H9 (cell line): ENCODE measurements at regions not wholly inside any gene's neighbourhood (a gene's known extent, or its start where the extent isn't known, plus 50 kb on each side); places are given as distances from the start of the nearest gene placed in this dataset.
"Not testable (repeated sequence)": the region's sequence is repeated elsewhere in the genome, so short reads cannot be mapped to it uniquely, and the experiment has no call there.

Source experiments
- DNase-seq: peaks from one replicate; pipeline ENCODE4 v3.0.0-alpha.2; 2017
- H2AFZ ChIP-seq: one replicate; pipeline ENCODE4 v1.6.1; 2013; ENCODE audit warnings: mild to moderate bottlenecking, low read length, control low read depth, moderate library complexity
- H2AK5ac ChIP-seq: 2 replicates; pipeline ENCODE4 v1.6.1; 2013; ENCODE audit warnings: low read length, control low read depth, mixed read lengths; ENCODE audit not compliant: insufficient read length
- H2BK120ac ChIP-seq: one replicate; pipeline ENCODE4 v1.6.1; 2013; ENCODE audit warnings: low read depth, mild to moderate bottlenecking, low read length, control low read depth, inconsistent platforms; ENCODE audit not compliant: poor library complexity, severe bottlenecking
- H2BK12ac ChIP-seq: 2 replicates; pipeline ENCODE4 v1.6.1; 2013; ENCODE audit warnings: low read length, control low read depth, mixed read lengths, low read depth; ENCODE audit not compliant: insufficient read length
- H2BK15ac ChIP-seq: 2 replicates; pipeline ENCODE4 v1.6.1; 2013; ENCODE audit warnings: low read depth, low read length, control low read depth
- H2BK20ac ChIP-seq: one replicate; pipeline ENCODE4 v1.6.1; 2013; ENCODE audit warnings: low read depth, mild to moderate bottlenecking, low read length, control low read depth, inconsistent platforms; ENCODE audit not compliant: poor library complexity, severe bottlenecking
- H2BK5ac ChIP-seq: 2 replicates; pipeline ENCODE4 v1.6.1; 2013; ENCODE audit warnings: low read length, control low read depth, mixed read lengths; ENCODE audit not compliant: insufficient read length
- H3K14ac ChIP-seq: 2 replicates; pipeline ENCODE4 v1.6.1; 2013; ENCODE audit warnings: low read length, control low read depth; ENCODE audit not compliant: insufficient read depth
- H3K18ac ChIP-seq: 2 replicates; pipeline ENCODE4 v1.6.1; 2013; ENCODE audit warnings: low read depth, mild to moderate bottlenecking, mixed read lengths, low read length, control low read depth; ENCODE audit not compliant: insufficient read length
- H3K23ac ChIP-seq: 2 replicates; pipeline ENCODE4 v1.6.1; 2013; ENCODE audit warnings: low read length, control low read depth, mixed read lengths, low read depth; ENCODE audit not compliant: insufficient read length
- H3K23me2 ChIP-seq: 2 replicates; pipeline ENCODE4 v1.6.1; 2013; ENCODE audit warnings: low read depth, mild to moderate bottlenecking, mixed read lengths, low read length, control low read depth; ENCODE audit not compliant: insufficient read length, poor library complexity, severe bottlenecking
- H3K27ac ChIP-seq: 2 replicates; pipeline ENCODE4 v1.5.1; 2013; ENCODE audit warnings: low read length, control low read depth, mixed read lengths, low read depth; ENCODE audit not compliant: insufficient read length
- H3K27me3 ChIP-seq: 2 replicates; pipeline ENCODE4 v1.6.1; 2013; ENCODE audit warnings: low read length, control low read depth, inconsistent platforms; ENCODE audit not compliant: insufficient read depth
- H3K4ac ChIP-seq: 2 replicates; pipeline ENCODE4 v1.6.1; 2013; ENCODE audit warnings: low read depth, mild to moderate bottlenecking, control low read depth, inconsistent platforms, low read length, moderate library complexity
- H3K4me1 ChIP-seq: 2 replicates; pipeline ENCODE4 v1.6.1; 2013; ENCODE audit warnings: low read length, control low read depth, inconsistent platforms; ENCODE audit not compliant: insufficient read depth
- H3K4me2 ChIP-seq: 2 replicates; pipeline ENCODE4 v1.6.1; 2013; ENCODE audit warnings: low read length, control low read depth, mixed read lengths; ENCODE audit not compliant: insufficient read length, insufficient read depth
- H3K56ac ChIP-seq: 2 replicates; pipeline ENCODE4 v1.6.1; 2013; ENCODE audit warnings: low read depth, mild to moderate bottlenecking, mixed read lengths, low read length, control low read depth; ENCODE audit not compliant: insufficient read length
- H3K79me1 ChIP-seq: 2 replicates; pipeline ENCODE4 v1.6.1; 2013; ENCODE audit warnings: low read depth, mild to moderate bottlenecking, moderate library complexity, low read length, control low read depth, inconsistent platforms; ENCODE audit not compliant: insufficient read depth, poor library complexity, severe bottlenecking
- H3K79me2 ChIP-seq: 2 replicates; pipeline ENCODE4 v1.6.1; 2013; ENCODE audit warnings: low read length, control low read depth, inconsistent platforms; ENCODE audit not compliant: insufficient read depth
- H3K9ac ChIP-seq: 2 replicates; pipeline ENCODE4 v1.6.1; 2013; ENCODE audit warnings: low read length, control low read depth, mixed read lengths; ENCODE audit not compliant: insufficient read length; ENCODE audit errors: extremely low read depth
- H3K9me3 ChIP-seq: one replicate; pipeline ENCODE4 v1.6.1; 2013; ENCODE audit warnings: low read depth, low read length, inconsistent platforms; ENCODE audit not compliant: control insufficient read depth
- H3T11ph ChIP-seq: one replicate; pipeline ENCODE4 v1.6.1; 2013; ENCODE audit warnings: mild to moderate bottlenecking, low read length, control low read depth, inconsistent platforms
- H4K20me1 ChIP-seq: one replicate; pipeline ENCODE4 v1.6.1; 2013; ENCODE audit not compliant: control insufficient read depth, insufficient read length, insufficient read depth
- H4K5ac ChIP-seq: 2 replicates; pipeline ENCODE4 v1.6.1; 2013; ENCODE audit warnings: low read depth, mild to moderate bottlenecking, mixed read lengths, low read length, control low read depth; ENCODE audit not compliant: insufficient read length
- H4K8ac ChIP-seq: replicated peaks from 2 replicates; pipeline ENCODE4 v1.6.1; 2013; ENCODE audit warnings: low read length, control low read depth, mixed read lengths, low read depth; ENCODE audit not compliant: insufficient read length
- H4K91ac ChIP-seq: 2 replicates; pipeline ENCODE4 v1.6.1; 2013; ENCODE audit warnings: low read depth, mild to moderate bottlenecking, moderate library complexity, mixed read lengths, low read length, control low read depth; ENCODE audit not compliant: insufficient read length
- H3K27ac Mint-ChIP-seq, 3 experiments: 2 replicates in 2 of 3; 3 replicates in 1 of 3; pipeline ENCODE4 v1.8.0; 2020 to 2021; ENCODE audit warnings: mixed read lengths in 3 of 3, mild to moderate bottlenecking in 1 of 3, moderate library complexity in 1 of 3
- H3K27me3 Mint-ChIP-seq: 2 replicates; pipeline ENCODE4 v1.8.0; 2021; ENCODE audit warnings: low read depth, mild to moderate bottlenecking, moderate library complexity, mixed read lengths
- H3K36me3 Mint-ChIP-seq, 3 experiments: 2 replicates in 2 of 3; 3 replicates in 1 of 3; pipeline ENCODE4 v1.8.0; 2020 to 2021; ENCODE audit warnings: low read depth in 3 of 3, mixed read lengths in 3 of 3; ENCODE audit not compliant: insufficient read depth in 1 of 3
- H3K4me1 Mint-ChIP-seq, 2 experiments: 2 replicates each; pipeline ENCODE4 v1.8.0; 2020; ENCODE audit warnings: mixed read lengths in 2 of 2
- H3K4me3 Mint-ChIP-seq, 2 experiments: 2 replicates in 1 of 2; 3 replicates in 1 of 2; pipeline ENCODE4 v1.8.0; 2020 to 2021; ENCODE audit warnings: mild to moderate bottlenecking in 2 of 2, mixed read lengths in 2 of 2, moderate library complexity in 1 of 2
- H3K9me3 Mint-ChIP-seq, 2 experiments: 2 replicates in 1 of 2; 3 replicates in 1 of 2; pipeline ENCODE4 v1.8.0; 2020; ENCODE audit warnings: mild to moderate bottlenecking in 2 of 2, mixed read lengths in 2 of 2, moderate library complexity in 1 of 2
- CTCF ChIP-seq: fragments of 200-600 bp; sonication (generic); conservative IDR thresholded peaks from 3 replicates; pipeline ENCODE4 v1.8.0; 2021; ENCODE audit warnings: antibody characterized with exemption, mild to moderate bottlenecking
- WGBS: extraction: QIAGEN DNeasy Blood & Tissue Kit; methylation state at CpG from one replicate; pipeline ENCODE4 v1.1.7; 2013; ENCODE audit warnings: missing lambda C conversion rate, low lambda C conversion rate, mixed read lengths; ENCODE audit not compliant: insufficient read length; ENCODE audit errors: extremely low coverage; 5-methylcytosine and 5-hydroxymethylcytosine counted together

DNA sequence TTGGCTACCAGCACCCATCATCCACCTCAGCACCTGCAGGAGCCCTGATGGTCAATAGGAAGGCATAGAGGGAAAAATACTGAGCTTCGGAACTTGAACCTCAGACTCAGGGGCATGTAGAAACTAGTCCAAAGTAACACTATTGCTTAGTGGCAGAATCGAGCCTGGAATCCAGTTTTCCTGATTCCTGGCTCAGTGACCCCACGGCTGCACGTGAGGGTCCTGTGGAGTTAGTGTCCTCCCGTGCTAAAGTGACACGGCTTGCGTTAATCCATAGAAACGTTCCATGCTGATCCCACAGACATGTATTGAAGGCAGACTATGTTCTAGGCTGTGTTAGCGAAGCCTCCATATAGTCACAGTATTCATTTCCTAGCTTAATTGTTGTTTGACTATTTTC lies 747.0 kb upstream of the TPTE start:
- no peaks in the 10 kb centered on the region for H3K4me1 Mint-ChIP-seq
- Histone ChIP-seq H3K4ac (no peak overlapping the region), H3K56ac (no peak overlapping the region), H4K20me1 (no peaks in the 10 kb centered on the region), H3K9me3 (peaks cover 99% of the 10 kb centered on the region), H3K18ac (no peak overlapping the region), H3K27ac (no peak overlapping the region), H3K27me3 (no peaks in the 10 kb centered on the region; the same call in 1 of the 2 replicates), H2BK20ac (no peak overlapping the region), H4K5ac (no peak overlapping the region), H3T11ph (no peak overlapping the region), H3K4me1 (no peaks in the 10 kb centered on the region), H2BK120ac (no peak overlapping the region), H2BK15ac (no peak overlapping the region), H2AFZ (no peak overlapping the region), H3K9ac (no peak overlapping the region), H4K91ac (no peak overlapping the region), H3K4me2 (no peak overlapping the region), H3K14ac (no peak overlapping the region), H2BK12ac (no peak overlapping the region), H3K79me2 (no peaks in the 10 kb centered on the region), H2AK5ac (no peak overlapping the region), H2BK5ac (no peak overlapping the region), H3K23ac (no peak overlapping the region), H4K8ac (no peak overlapping the region), H3K23me2 (no peaks in the 10 kb centered on the region), H3K79me1 (no peaks in the 10 kb centered on the region)
- TF ChIP-seq CTCF = no peak
- H3K4me3 Mint-ChIP-seq = no peak overlapping the region
- peaks cover 56% of the 10 kb centered on the region in 2 experiments for H3K9me3 Mint-ChIP-seq
- H3K36me3 Mint-ChIP-seq = peaks cover 23 to 47% (median 25%) of the 10 kb centered on the region in 3 experiments
- no peak for DNase-seq
- WGBS = no CpG with 5 or more reads among the region's 9 CpGs
- peaks cover 12% of the 10 kb centered on the region for H3K27me3 Mint-ChIP-seq
- no peak overlapping the region for H3K27ac Mint-ChIP-seq

DNA sequence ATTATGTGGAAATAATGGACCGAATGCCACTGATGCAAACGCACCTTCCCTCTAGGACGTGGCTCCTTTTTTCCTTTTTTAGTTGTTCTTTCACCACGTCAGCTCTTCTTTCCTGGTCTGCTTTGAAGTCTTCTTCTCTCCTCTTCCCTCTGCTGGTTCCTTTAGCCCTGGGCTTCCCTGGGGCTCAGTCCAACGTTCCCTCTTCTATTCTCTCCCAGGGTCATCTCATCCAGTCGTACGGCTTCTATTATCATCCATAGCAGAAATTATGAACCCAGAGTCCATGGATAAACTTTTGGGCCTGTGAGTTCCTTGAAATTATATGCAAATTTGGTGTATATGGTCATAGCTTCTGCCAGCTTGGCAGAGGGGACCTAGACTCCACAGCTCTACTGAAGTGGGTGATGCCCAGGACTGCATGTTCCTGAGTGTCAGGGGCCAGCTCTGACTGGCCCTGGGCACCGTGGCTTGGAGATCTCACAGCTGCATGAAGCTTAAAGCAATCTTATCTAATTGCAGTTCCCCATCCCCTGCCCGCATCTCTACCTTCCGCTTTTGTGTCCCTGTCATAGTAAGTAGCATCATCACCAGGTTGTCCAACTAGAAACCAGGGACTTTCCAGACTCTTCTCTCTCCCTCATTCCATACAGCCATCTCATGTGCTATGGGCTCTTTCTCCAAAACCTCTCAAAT lies 746.3 kb upstream of the TPTE start:
- not testable (repeated sequence) for H2BK5ac ChIP-seq, H2AFZ ChIP-seq, H2BK15ac ChIP-seq, H3K4me2 ChIP-seq, H3K79me1 ChIP-seq, H3K27ac Mint-ChIP-seq, H3K9ac ChIP-seq, H3T11ph ChIP-seq, H3K23me2 ChIP-seq, H3K18ac ChIP-seq, H3K4me1 ChIP-seq, H2BK120ac ChIP-seq, H3K27me3 ChIP-seq, H3K79me2 ChIP-seq, H3K56ac ChIP-seq, H4K20me1 ChIP-seq, H2AK5ac ChIP-seq, H3K27ac ChIP-seq, H3K14ac ChIP-seq, H2BK12ac ChIP-seq, H4K5ac ChIP-seq, H3K4ac ChIP-seq, H2BK20ac ChIP-seq, H4K91ac ChIP-seq, DNase-seq, H3K23ac ChIP-seq, H4K8ac ChIP-seq, H3K4me1 Mint-ChIP-seq
- peak overlapping the region in 1 of 2 experiments; percentile 9; a peak in 1 of 5 replicates for H3K4me3 Mint-ChIP-seq
- peaks cover 61% of the 10 kb centered on the region in 2 experiments for H3K9me3 Mint-ChIP-seq
- peaks cover 99% of the 10 kb centered on the region for H3K9me3 ChIP-seq
- no CpG with 5 or more reads among the region's 10 CpGs for WGBS
- H3K27me3 Mint-ChIP-seq = peaks cover 12% of the 10 kb centered on the region
- H3K36me3 Mint-ChIP-seq = peaks cover 24 to 50% (median 25%) of the 10 kb centered on the region in 3 experiments
